Activated CD4-positive, alpha-beta memory T cell treated with anti-CD3 and anti-CD28 coated beads, Interleukin-2, amount 10 ng/mL, durations not matched to agents 7 days and 5 days (primary cell): ENCODE measurements at regions not wholly inside any gene's neighbourhood (a gene's known extent, or its start where the extent isn't known, plus 50 kb on each side); places are given as distances from the start of the nearest gene placed in this dataset.

Source experiments
- CTCF ChIA-PET: fragments of 350-600 bp; sonication (Branson Sonifier 250); formaldehyde crosslinking; loops from one replicate; lab custom pipeline; 2021; ENCODE audit warnings: antibody characterized with exemption, inconsistent platforms; lab: Charles Lee
- POLR2A ChIA-PET: fragments of 350-600 bp; sonication (Branson Sonifier 250); formaldehyde crosslinking; loops from one replicate; lab custom pipeline; 2021; ENCODE audit warnings: antibody characterized with exemption; lab: Charles Lee
- DNase-seq: peaks from one replicate; pipeline ENCODE4 v3.0.0-alpha.2; 2020
- H3K27ac Mint-ChIP-seq: one replicate; pipeline ENCODE4 v1.8.0; 2021; ENCODE audit warnings: mild to moderate bottlenecking, mixed read lengths
- H3K27me3 Mint-ChIP-seq: one replicate; pipeline ENCODE4 v1.8.0; 2021; ENCODE audit warnings: mixed read lengths
- H3K36me3 Mint-ChIP-seq: one replicate; pipeline ENCODE4 v1.8.0; 2021; ENCODE audit warnings: low read depth, mixed read lengths
- H3K4me1 Mint-ChIP-seq: one replicate; pipeline ENCODE4 v1.8.0; 2021; ENCODE audit warnings: mixed read lengths
- H3K4me3 Mint-ChIP-seq: one replicate; pipeline ENCODE4 v1.8.0; 2021; ENCODE audit warnings: mild to moderate bottlenecking, mixed read lengths
- H3K9me3 Mint-ChIP-seq: one replicate; pipeline ENCODE4 v1.8.0; 2021; ENCODE audit warnings: mixed read lengths

DNA sequence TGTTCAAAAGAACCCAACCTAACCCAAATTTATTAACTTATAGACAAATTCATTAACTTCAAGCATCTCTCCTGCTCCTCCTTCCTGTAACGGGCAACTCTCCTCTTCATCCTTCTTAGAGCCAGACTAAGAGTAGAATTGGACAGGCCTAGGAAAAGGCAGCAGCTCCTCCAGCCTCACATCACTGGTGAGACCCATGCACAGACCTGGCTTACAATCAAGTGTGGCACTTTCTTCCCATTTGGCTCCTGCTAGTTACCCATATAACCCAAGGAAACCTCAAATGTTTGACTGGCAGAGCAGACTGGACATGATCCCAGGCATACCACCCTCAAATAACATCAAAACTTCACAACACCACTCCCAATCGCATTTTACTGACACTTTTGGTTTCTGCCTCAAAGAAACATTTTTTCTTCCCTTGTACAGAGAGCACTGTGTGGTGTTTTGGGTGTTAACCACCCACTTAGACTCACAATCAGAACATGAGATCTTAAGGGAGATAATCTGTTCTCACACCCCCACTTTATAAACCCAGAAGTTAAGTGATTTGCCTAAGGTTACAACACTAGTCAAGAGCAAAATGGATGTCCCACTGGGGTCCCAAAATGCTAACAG lies 101.4 kb downstream of the SIPA1L2 start:
- Mint-ChIP-seq H3K9me3 (no peaks in the 10 kb centered on the region), H3K27me3 (no peaks in the 10 kb centered on the region), H3K4me1 (peaks cover 10% of the 10 kb centered on the region), H3K36me3 (no peaks in the 10 kb centered on the region), H3K4me3 (no peak overlapping the region), H3K27ac (peak overlapping the region; percentile 45)
- no peak for DNase-seq
- ChIA-PET CTCF (no interaction called here), POLR2A (no interaction called here)

DNA sequence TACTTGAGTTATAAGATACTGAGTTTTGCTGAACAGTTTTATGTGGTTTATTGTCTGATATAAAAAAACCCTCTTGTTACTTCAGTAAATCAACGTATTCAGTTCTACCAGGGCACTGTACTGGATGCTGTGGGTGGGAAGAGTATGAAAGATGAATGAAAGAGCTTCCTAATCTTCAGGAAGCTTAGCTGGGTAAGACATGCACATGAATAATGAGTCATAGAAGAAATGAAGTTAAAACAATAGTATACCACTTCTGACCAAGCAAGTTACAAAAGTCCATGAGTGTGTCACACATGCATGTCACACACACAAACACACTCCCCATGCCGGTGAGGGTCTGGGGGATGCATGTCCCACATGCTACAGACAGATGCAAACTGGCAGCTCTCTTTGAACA lies 105.9 kb downstream of the SIPA1L2 start:
- Mint-ChIP-seq H3K36me3 (no peaks in the 10 kb centered on the region), H3K4me1 (peaks cover 8% of the 10 kb centered on the region), H3K27ac (no peak overlapping the region), H3K27me3 (peaks cover 5% of the 10 kb centered on the region), H3K9me3 (no peaks in the 10 kb centered on the region), H3K4me3 (no peak overlapping the region)
- no peak for DNase-seq
- CTCF ChIA-PET = no interaction called here
- POLR2A ChIA-PET = no interaction called here

DNA sequence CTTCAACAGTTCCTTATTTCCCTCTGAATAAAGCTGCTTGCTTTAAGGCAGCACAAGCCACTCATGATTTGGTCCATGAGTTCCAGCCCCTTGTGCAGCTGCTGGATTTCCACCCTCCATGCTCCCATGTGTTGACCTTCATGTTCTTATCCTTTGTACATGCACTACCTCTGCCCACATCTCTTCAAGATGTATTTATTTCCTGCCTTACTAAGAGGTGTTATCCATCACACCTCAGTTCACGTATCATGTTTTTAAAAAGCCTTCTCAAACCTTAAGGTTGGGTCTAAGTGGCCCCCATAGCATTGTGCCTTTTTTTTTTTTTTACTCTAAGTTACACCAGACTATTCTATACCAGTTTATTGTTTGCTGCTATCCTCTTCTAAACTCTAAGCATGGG lies 107.7 kb downstream of the SIPA1L2 start:
- no peak overlapping the region for H3K4me3 Mint-ChIP-seq
- DNase-seq = no peak
- peaks cover 11% of the 10 kb centered on the region for H3K27me3 Mint-ChIP-seq
- CTCF ChIA-PET = no interaction called here
- no peaks in the 10 kb centered on the region for H3K9me3 Mint-ChIP-seq
- no peaks in the 10 kb centered on the region for H3K36me3 Mint-ChIP-seq
- POLR2A ChIA-PET = no interaction called here
- H3K27ac Mint-ChIP-seq = no peak overlapping the region
- no peaks in the 10 kb centered on the region for H3K4me1 Mint-ChIP-seq

DNA sequence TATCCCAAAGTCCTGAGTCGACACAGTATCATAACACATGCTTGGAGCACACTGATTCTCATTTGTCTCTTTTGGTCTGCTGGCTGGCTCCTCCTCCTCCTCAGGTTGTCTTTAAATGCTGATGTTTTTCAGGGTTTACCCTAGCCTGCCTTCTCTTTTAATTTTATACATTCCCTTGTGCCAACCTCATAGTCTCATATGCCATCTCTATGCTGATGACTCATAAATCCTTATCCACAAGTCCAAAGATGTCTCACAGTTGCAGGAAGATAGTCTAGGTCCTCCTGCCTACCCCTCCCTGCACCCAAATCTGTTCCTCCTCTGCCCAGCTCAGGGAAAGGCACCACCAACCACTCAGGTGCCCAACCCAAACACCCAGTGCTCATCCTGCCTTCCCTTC lies 108.3 kb downstream of the SIPA1L2 start:
- H3K4me1 Mint-ChIP-seq = no peaks in the 10 kb centered on the region
- peaks cover 11% of the 10 kb centered on the region for H3K27me3 Mint-ChIP-seq
- H3K27ac Mint-ChIP-seq = no peak overlapping the region
- H3K4me3 Mint-ChIP-seq = no peak overlapping the region
- no peaks in the 10 kb centered on the region for H3K9me3 Mint-ChIP-seq
- ChIA-PET CTCF (no interaction called here), POLR2A (no interaction called here)
- H3K36me3 Mint-ChIP-seq = no peaks in the 10 kb centered on the region
- DNase-seq = no peak

DNA sequence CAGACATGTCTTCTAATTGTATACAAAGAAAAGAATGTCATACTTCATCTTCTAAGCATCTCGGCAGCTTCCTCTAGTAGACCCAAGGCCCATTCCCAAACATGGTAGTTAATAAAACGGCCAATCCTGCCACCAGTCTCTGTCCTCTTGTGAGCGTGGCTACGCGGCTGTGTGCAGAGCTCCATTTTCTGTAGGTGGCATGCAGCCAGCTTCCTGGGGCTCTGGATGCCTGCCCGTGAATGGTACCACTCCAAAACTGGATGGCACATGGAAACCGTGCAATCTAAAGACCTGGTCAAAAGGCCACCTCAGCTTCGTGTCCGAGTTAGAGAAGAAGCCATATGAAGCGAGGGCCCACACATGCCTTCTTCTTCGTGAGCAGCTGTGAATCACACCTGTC lies 110.7 kb downstream of the SIPA1L2 start:
- Mint-ChIP-seq H3K4me3 (no peak overlapping the region), H3K27ac (no peak overlapping the region), H3K9me3 (no peaks in the 10 kb centered on the region), H3K36me3 (no peaks in the 10 kb centered on the region), H3K27me3 (peaks cover 11% of the 10 kb centered on the region), H3K4me1 (no peaks in the 10 kb centered on the region)
- DNase-seq = no peak
- ChIA-PET CTCF (no interaction called here), POLR2A (no interaction called here)

DNA sequence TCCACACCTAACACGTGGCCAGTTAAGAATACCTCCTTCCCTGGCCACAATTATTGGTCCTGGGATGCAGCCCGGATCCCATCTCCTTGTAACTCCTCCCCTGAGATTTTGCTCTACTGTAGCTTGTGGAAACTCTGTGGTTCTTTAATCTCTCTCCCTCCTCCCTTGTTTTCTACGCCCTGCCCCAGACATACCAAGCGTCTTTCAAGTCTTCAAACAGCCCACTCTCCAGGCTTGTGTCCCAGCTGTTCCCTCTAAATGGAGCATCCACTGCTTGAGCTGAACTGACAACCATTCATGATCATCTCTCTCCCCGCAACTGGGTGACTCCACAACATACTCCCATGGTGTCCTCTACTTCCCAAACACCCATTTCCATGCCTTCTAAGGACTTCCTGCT lies 111.6 kb downstream of the SIPA1L2 start:
- Mint-ChIP-seq H3K27me3 (peaks cover 11% of the 10 kb centered on the region), H3K36me3 (no peaks in the 10 kb centered on the region), H3K27ac (no peak overlapping the region), H3K9me3 (no peaks in the 10 kb centered on the region), H3K4me3 (no peak overlapping the region), H3K4me1 (no peaks in the 10 kb centered on the region)
- ChIA-PET POLR2A (no interaction called here), CTCF (no interaction called here)
- no peak for DNase-seq

DNA sequence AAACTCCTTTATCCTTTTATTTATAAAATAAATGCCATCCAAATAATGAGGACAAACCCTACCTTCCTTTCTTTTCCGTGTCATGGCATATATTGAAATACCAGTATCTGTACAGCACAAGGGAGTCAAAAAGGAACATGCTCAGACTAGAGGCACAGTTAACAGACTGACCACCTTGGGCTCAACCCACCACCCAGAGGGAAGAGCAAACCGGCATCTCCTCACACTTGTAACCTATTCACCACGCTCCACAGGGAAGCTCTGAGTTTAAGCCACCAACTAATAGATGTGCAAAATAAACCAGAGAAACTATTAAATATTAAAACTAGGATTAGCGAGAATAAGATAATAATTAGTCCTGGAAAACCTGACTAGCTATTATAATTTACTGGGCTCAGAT lies 112.7 kb downstream of the SIPA1L2 start:
- no peaks in the 10 kb centered on the region for H3K36me3 Mint-ChIP-seq
- H3K27me3 Mint-ChIP-seq = peaks cover 11% of the 10 kb centered on the region
- H3K9me3 Mint-ChIP-seq = no peaks in the 10 kb centered on the region
- H3K4me3 Mint-ChIP-seq = no peak overlapping the region
- ChIA-PET CTCF (no interaction called here), POLR2A (no interaction called here)
- no peak for DNase-seq
- H3K4me1 Mint-ChIP-seq = no peaks in the 10 kb centered on the region
- no peak overlapping the region for H3K27ac Mint-ChIP-seq

DNA sequence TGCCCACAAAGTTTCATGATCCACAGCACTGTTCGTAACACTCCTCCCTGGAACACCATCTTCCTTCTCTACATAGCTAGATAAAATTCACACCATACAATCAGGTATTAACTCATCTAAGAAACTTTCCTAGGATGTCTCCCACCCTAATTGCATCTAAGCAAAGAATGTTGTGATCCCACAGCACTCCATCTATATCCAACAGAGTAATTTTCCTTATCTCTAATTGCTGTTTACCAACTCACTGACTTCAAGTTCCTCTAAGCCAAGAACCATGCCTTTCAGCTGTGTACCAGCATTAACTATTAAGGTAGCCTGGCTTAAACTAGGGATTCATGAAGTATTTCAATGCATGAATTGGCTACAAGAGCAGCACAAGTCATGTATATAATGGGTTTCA lies 114.2 kb downstream of the SIPA1L2 start:
- H3K36me3 Mint-ChIP-seq = no peaks in the 10 kb centered on the region
- H3K27me3 Mint-ChIP-seq = peaks cover 6% of the 10 kb centered on the region
- H3K4me3 Mint-ChIP-seq = no peak overlapping the region
- ChIA-PET CTCF (no interaction called here), POLR2A (no interaction called here)
- H3K4me1 Mint-ChIP-seq = no peaks in the 10 kb centered on the region
- DNase-seq = no peak
- H3K9me3 Mint-ChIP-seq = no peaks in the 10 kb centered on the region
- H3K27ac Mint-ChIP-seq = no peak overlapping the region

DNA sequence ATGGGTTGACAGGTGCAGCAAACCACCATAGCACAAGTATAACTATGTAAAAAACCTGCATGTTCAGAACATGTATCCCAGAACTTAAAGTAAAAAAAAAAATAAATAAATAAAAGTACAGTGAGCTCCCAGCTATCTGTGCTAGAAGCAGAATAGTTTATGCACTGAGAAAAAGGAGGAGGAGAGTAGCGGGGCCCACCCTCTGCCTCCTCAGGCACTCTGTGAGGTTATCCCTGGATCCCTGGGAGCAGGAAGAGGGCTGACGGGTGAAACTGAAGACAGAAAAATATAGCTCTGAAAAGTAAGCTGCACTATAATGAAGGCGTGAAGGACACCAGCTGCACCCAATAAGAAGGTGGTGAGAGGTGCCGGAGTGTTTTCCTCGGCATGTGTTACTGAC lies 117.2 kb downstream of the SIPA1L2 start:
- CTCF ChIA-PET = no interaction called here
- no peaks in the 10 kb centered on the region for H3K4me1 Mint-ChIP-seq
- no peak for DNase-seq
- no peak overlapping the region for H3K27ac Mint-ChIP-seq
- no peak overlapping the region for H3K4me3 Mint-ChIP-seq
- H3K27me3 Mint-ChIP-seq = no peaks in the 10 kb centered on the region
- POLR2A ChIA-PET = no interaction called here
- no peaks in the 10 kb centered on the region for H3K36me3 Mint-ChIP-seq
- no peaks in the 10 kb centered on the region for H3K9me3 Mint-ChIP-seq

DNA sequence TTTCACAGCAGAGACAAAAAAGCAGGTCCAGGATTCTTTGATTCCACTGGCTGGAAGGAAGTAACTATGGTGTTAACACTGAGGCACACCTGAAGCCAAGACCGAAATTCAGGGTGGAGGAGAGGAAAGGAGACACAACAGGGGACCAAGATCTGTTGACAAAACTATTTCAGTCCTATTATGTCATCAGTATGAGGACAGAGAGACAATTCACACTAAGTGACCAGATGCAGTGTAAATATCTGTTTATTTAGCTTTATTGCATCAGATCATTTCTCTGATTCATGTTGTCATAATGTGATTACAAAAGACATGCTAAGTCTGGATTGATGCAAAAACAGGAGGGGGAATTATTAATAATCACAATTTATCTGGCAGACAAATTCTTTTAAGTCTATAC lies 118.8 kb downstream of the SIPA1L2 start:
- H3K36me3 Mint-ChIP-seq = no peaks in the 10 kb centered on the region
- no peaks in the 10 kb centered on the region for H3K9me3 Mint-ChIP-seq
- ChIA-PET CTCF (no interaction called here), POLR2A (no interaction called here)
- H3K27me3 Mint-ChIP-seq = no peaks in the 10 kb centered on the region
- no peak for DNase-seq
- no peak overlapping the region for H3K4me3 Mint-ChIP-seq
- no peak overlapping the region for H3K27ac Mint-ChIP-seq
- no peaks in the 10 kb centered on the region for H3K4me1 Mint-ChIP-seq

DNA sequence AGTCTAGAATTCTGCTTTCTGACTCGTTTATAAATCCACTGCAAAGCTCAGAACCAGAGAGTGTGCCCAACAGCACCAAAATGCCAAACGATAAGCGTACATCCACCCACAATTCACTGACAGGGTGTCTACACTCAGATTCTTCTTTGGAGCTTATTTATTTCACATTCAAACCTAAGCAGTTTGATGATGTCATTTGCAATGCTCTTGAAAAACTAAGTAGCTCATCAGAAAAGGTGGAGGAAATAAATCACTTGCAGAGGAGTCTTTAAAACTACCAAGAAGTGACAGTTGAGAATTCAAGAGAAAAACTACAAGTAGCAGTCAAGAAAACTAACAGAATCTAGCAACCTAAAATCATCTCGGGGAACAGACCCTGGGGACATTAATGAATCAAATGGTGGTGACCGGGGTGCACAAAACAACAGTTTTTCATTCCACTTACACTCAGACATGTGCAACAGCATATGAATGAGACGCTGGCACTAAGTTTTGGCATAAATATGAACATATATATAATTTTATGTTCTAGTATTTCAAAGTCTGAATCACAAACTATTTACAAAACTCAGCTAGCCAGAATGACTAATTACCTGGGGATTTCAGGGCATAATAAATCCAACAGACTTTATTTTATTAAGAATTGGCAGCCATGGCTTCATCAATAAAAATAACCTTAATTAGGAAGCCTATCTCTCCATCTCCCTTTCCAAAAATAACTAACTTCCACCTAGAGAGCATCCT lies 119.4 kb downstream of the SIPA1L2 start:
- Mint-ChIP-seq H3K27me3 (no peaks in the 10 kb centered on the region), H3K27ac (no peak overlapping the region), H3K4me1 (no peaks in the 10 kb centered on the region), H3K36me3 (no peaks in the 10 kb centered on the region), H3K4me3 (no peak overlapping the region), H3K9me3 (no peaks in the 10 kb centered on the region)
- ChIA-PET POLR2A (no interaction called here), CTCF (no interaction called here)
- DNase-seq = no peak

DNA sequence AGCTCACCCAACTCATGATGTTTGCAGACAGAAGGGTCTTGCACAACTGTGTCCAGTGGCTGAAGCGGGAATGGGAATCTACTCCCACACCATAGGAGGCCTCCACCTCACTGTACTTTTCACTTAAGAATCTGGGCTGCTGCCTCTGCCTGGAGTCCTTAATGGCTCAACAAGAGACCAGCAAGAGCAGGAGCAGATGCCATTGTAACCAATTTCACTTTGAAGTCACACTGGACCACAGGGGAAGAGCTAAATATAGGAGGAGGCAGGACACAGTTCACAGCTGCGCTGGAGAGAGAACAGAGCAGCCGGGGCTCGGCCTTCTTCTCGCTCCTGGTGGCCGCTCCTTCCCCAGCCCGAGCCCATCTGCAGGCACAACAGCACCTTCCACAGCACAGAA lies 120.4 kb downstream of the SIPA1L2 start:
- DNase-seq = no peak
- Mint-ChIP-seq H3K9me3 (no peaks in the 10 kb centered on the region), H3K4me3 (no peak overlapping the region), H3K4me1 (no peaks in the 10 kb centered on the region), H3K36me3 (no peaks in the 10 kb centered on the region), H3K27ac (no peak overlapping the region), H3K27me3 (no peaks in the 10 kb centered on the region)
- POLR2A ChIA-PET = no interaction called here
- CTCF ChIA-PET = interaction anchor here (1.0 kb wide), 1 partner anchor 69 kb away, joined by 3 read pairs; no protein-coding TSS in a partner anchor

DNA sequence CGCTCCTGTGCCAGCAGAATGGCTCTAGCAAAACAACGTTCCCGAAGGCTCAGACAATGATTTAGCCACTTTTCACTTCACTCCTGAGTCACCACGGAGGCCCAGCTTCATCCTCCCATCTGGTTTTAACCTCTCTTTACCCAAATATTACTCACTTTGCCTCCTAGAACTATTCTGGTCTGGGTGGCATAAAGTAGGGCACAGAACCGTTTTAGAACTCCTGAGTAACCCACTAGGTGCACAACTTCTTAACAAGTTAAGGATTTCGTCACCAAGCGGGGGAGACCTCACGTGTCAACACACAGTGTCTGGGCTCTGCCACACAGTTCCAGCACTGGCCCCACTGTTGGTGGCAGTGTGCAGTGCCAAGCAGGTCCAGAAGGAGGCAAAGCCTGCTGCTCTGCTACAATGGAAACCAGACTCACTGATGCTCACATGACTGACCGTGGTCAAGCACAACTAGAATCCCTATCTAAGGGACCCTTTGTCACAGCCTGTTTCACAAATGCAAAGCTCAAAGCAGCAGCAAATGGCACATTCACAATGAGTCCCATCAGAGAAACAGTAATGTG lies 121.7 kb downstream of the SIPA1L2 start:
- no peaks in the 10 kb centered on the region for H3K27me3 Mint-ChIP-seq
- ChIA-PET CTCF (interaction anchor here (1.0 kb wide), 1 partner anchor 71 kb away, joined by 3 read pairs; no protein-coding TSS in a partner anchor), POLR2A (no interaction called here)
- H3K4me3 Mint-ChIP-seq = no peak overlapping the region
- no peak for DNase-seq
- H3K9me3 Mint-ChIP-seq = no peaks in the 10 kb centered on the region
- H3K27ac Mint-ChIP-seq = no peak overlapping the region
- H3K36me3 Mint-ChIP-seq = no peaks in the 10 kb centered on the region
- no peaks in the 10 kb centered on the region for H3K4me1 Mint-ChIP-seq

DNA sequence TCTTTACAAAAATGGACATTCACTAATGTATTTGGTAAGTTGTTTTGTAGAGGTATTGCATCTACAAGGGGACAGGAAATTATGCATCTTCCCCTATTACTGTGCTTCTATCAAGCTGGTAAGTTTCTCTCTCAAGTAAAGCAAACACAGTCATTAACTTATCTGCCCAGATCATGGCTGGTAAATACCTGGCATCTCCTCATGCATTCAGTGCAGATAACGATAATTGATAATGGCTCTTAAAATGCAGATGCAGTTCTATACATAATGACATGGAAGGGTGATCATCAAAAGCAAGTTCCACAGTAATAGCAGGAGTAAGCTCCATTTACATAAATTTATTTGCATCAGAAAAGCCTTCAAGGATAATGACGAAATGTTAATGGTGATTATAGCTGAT lies 122.4 kb downstream of the SIPA1L2 start:
- CTCF ChIA-PET = no interaction called here
- POLR2A ChIA-PET = no interaction called here
- Mint-ChIP-seq H3K4me3 (no peak overlapping the region), H3K27me3 (no peaks in the 10 kb centered on the region), H3K9me3 (no peaks in the 10 kb centered on the region), H3K4me1 (no peaks in the 10 kb centered on the region), H3K27ac (no peak overlapping the region), H3K36me3 (no peaks in the 10 kb centered on the region)
- DNase-seq = no peak
